ENCODE measurements at regions not wholly inside any gene's neighbourhood (a gene's known extent, or its start where the extent isn't known, plus 50 kb on each side); places are given as distances from the start of the nearest gene placed in this dataset.

DNA sequence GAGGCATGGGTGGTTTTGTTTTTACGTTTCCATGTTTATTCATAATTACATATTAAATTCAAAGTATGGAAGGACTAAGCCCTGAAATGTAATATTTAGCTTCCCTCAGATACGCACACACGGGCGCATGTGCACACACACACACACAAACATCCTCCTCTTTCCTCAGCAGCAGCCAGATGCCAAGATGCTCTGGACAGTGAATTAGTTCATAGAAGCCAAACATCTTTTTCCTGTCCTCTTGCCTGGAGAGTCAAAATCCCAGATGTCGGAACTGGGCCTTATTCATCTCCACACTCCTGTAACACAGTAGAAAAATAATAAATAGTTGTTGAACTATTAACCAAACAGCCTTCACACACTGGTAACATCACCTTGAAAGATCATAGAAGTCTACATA, 273.1 kb downstream of the SP3 start:
- H3K4me1 ChIP-seq (ENCODE audit: insufficient read depth, low read length, poor library complexity, severe bottlenecking): no peaks in the 10 kb centered on the region
- TF ChIP-seq EZH2 (IDR thresholded peaks at IDR 0.05; ENCODE audit: borderline replicate concordance, low read depth, low read length, poor library complexity, severe bottlenecking): no peak
- TF ChIP-seq, protein P1, sequence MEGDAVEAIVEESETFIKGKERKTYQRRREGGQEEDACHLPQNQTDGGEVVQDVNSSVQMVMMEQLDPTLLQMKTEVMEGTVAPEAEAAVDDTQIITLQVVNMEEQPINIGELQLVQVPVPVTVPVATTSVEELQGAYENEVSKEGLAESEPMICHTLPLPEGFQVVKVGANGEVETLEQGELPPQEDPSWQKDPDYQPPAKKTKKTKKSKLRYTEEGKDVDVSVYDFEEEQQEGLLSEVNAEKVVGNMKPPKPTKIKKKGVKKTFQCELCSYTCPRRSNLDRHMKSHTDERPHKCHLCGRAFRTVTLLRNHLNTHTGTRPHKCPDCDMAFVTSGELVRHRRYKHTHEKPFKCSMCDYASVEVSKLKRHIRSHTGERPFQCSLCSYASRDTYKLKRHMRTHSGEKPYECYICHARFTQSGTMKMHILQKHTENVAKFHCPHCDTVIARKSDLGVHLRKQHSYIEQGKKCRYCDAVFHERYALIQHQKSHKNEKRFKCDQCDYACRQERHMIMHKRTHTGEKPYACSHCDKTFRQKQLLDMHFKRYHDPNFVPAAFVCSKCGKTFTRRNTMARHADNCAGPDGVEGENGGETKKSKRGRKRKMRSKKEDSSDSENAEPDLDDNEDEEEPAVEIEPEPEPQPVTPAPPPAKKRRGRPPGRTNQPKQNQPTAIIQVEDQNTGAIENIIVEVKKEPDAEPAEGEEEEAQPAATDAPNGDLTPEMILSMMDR (conservative IDR thresholded peaks at IDR 0.05; ENCODE audit: low read depth, low read length): no peak
- no TSS peak for BruUV-seq (replicated peaks)
- H3K9me3 ChIP-seq (ENCODE audit: low read depth, low read length, poor library complexity, severe bottlenecking): no peaks in the 10 kb centered on the region
- H3K4me3 ChIP-seq (ENCODE audit: low read depth, low read length, poor library complexity, severe bottlenecking): no peak overlapping the region
- no peak for DNase-seq (ENCODE audit: low spot score)
- ChIA-PET POLR2A (ENCODE audit: low non-redundant PET) (no interaction called here), CTCF (no interaction called here)
- H3K27ac ChIP-seq (ENCODE audit: low read depth, low read length, poor library complexity, severe bottlenecking): no peak overlapping the region
- intact Hi-C loops (cut with micrococcal nuclease; ENCODE audit: unreplicated experiment): no loop called here
- H3K27me3 ChIP-seq (replicated peaks; ENCODE audit: insufficient read depth, low read depth, low read length, poor library complexity): no peaks in the 10 kb centered on the region
- H3K36me3 ChIP-seq (ENCODE audit: insufficient read depth, low read length, poor library complexity, severe bottlenecking): no peaks in the 10 kb centered on the region

DNA sequence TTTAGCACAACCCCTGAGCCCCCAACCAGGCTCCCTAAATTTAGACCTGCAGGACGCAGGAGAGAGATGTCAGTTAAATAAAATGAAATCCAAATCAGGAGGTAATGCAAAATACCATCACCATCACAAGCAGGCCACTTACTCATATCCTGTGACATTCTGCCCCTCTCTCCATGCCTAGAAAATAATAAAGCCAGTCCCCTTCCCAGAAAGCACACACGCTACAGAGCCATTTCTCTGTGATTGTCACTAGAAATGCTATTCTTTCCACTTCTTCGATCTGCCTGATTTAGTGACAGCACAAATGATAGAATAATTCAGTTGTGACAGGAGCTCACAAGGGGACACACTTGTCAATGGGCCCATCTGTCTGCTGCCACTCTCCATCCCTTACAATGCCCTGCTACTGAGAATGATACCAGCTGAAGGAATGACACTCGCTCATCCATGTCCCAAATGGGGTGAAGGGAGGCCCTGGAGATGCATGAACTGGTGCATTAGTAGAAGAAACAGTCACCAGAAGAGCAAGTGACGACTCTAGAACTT, 272.1 kb downstream of the SP3 start:
- CTCF ChIA-PET: no interaction called here
- BruUV-seq (replicated peaks): no TSS peak
- Histone ChIP-seq H3K27ac (ENCODE audit: low read depth, low read length, poor library complexity, severe bottlenecking) (no peak overlapping the region), H3K4me1 (ENCODE audit: insufficient read depth, low read length, poor library complexity, severe bottlenecking) (no peaks in the 10 kb centered on the region), H3K36me3 (ENCODE audit: insufficient read depth, low read length, poor library complexity, severe bottlenecking) (no peaks in the 10 kb centered on the region), H3K27me3 (replicated peaks; ENCODE audit: insufficient read depth, low read depth, low read length, poor library complexity) (no peaks in the 10 kb centered on the region), H3K9me3 (ENCODE audit: low read depth, low read length, poor library complexity, severe bottlenecking) (no peaks in the 10 kb centered on the region), H3K4me3 (ENCODE audit: low read depth, low read length, poor library complexity, severe bottlenecking) (no peak overlapping the region)
- POLR2A ChIA-PET (ENCODE audit: low non-redundant PET): no interaction called here
- intact Hi-C loops (cut with micrococcal nuclease; ENCODE audit: unreplicated experiment): no loop called here
- DNase-seq (ENCODE audit: low spot score): no peak
- TF ChIP-seq, protein P1 (conservative IDR thresholded peaks at IDR 0.05; ENCODE audit: low read depth, low read length): no peak
- TF ChIP-seq EZH2 (IDR thresholded peaks at IDR 0.05; ENCODE audit: borderline replicate concordance, low read depth, low read length, poor library complexity, severe bottlenecking): no peak

- BruUV-seq (replicated peaks): no TSS peak
- CTCF ChIA-PET: no interaction called here
- TF ChIP-seq, protein P1 (conservative IDR thresholded peaks at IDR 0.05; ENCODE audit: low read depth, low read length): no peak
- no peak for TF ChIP-seq EZH2 (IDR thresholded peaks at IDR 0.05; ENCODE audit: borderline replicate concordance, low read depth, low read length, poor library complexity, severe bottlenecking)
Measured at GRCh38 chr2:173696274-173696673, 268.9 kb downstream of the SP3 start.

More at GRCh38 chr2:173696274-173696673, 268.9 kb downstream of the SP3 start:
- no peak for DNase-seq (ENCODE audit: low spot score)
- no peaks in the 10 kb centered on the region for H3K9me3 ChIP-seq (ENCODE audit: low read depth, low read length, poor library complexity, severe bottlenecking)
- H3K4me1 ChIP-seq (ENCODE audit: insufficient read depth, low read length, poor library complexity, severe bottlenecking): no peaks in the 10 kb centered on the region
- H3K36me3 ChIP-seq (ENCODE audit: insufficient read depth, low read length, poor library complexity, severe bottlenecking): no peaks in the 10 kb centered on the region
- no peak overlapping the region for H3K27ac ChIP-seq (ENCODE audit: low read depth, low read length, poor library complexity, severe bottlenecking)
- POLR2A ChIA-PET (ENCODE audit: low non-redundant PET): no interaction called here
- no peak overlapping the region for H3K4me3 ChIP-seq (ENCODE audit: low read depth, low read length, poor library complexity, severe bottlenecking)
- H3K27me3 ChIP-seq (replicated peaks; ENCODE audit: insufficient read depth, low read depth, low read length, poor library complexity): no peaks in the 10 kb centered on the region
- intact Hi-C loops (cut with micrococcal nuclease; ENCODE audit: unreplicated experiment): no loop called here

Data from A673 (cell line).